Hepatocyte (in vitro differentiated cells): ENCODE measurements at regions not wholly inside any gene's neighbourhood (a gene's known extent, or its start where the extent isn't known, plus 50 kb on each side); places are given as distances from the start of the nearest gene placed in this dataset.

Experiments used
- EZH2 ChIP-seq: fragments of 200-600 bp; sonication (generic); IDR thresholded peaks from 2 replicates; pipeline ENCODE4 v1.6.1; 2016; ENCODE audit warnings: antibody characterized with exemption, mild to moderate bottlenecking, borderline replicate concordance
- EZH2phosphoT487 ChIP-seq: fragments of 200-600 bp; sonication (generic); IDR thresholded peaks from one replicate; pipeline ENCODE4 v1.6.1; 2018; ENCODE audit warnings: antibody characterized with exemption, mild to moderate bottlenecking, low read depth, moderate library complexity; ENCODE audit not compliant: unreplicated experiment, severe bottlenecking
- TF ChIP-seq, protein P1 (sequence below): fragments of 200-600 bp; sonication (generic); IDR thresholded peaks from 2 replicates; pipeline ENCODE4 v1.5.1; 2016; ENCODE audit warnings: antibody characterized with exemption, mild to moderate bottlenecking; ENCODE audit not compliant: poor library complexity

DNA sequence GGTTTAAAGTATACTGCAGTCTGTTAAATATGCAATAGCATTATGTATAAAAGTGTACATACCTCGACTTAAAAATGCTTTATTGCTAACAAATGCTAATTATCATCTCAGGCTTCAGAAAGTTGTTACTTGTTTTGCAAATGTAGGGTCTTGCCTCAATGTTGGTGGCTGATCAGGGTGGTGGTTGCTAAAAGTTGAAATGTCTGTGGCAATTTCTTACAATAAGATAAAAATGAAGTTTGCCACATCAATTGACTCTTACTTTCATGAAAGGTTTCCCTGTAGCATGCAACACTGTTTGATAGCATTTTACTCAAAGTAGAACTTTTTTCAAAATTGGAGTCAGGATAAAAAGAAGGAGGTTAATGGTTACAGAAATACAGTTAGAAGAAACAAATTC, 407.7 kb upstream of the OR4E1 start:
- TF ChIP-seq EZH2: no peak
- TF ChIP-seq, protein P1, sequence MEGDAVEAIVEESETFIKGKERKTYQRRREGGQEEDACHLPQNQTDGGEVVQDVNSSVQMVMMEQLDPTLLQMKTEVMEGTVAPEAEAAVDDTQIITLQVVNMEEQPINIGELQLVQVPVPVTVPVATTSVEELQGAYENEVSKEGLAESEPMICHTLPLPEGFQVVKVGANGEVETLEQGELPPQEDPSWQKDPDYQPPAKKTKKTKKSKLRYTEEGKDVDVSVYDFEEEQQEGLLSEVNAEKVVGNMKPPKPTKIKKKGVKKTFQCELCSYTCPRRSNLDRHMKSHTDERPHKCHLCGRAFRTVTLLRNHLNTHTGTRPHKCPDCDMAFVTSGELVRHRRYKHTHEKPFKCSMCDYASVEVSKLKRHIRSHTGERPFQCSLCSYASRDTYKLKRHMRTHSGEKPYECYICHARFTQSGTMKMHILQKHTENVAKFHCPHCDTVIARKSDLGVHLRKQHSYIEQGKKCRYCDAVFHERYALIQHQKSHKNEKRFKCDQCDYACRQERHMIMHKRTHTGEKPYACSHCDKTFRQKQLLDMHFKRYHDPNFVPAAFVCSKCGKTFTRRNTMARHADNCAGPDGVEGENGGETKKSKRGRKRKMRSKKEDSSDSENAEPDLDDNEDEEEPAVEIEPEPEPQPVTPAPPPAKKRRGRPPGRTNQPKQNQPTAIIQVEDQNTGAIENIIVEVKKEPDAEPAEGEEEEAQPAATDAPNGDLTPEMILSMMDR: no peak
- TF ChIP-seq EZH2phosphoT487: no peak
